K562 (cell line): ENCODE measurements at regions not wholly inside any gene's neighbourhood (a gene's known extent, or its start where the extent isn't known, plus 50 kb on each side); places are given as distances from the start of the nearest gene placed in this dataset.

Experiments used
- ATAC-seq: fragments of 200-7000 bp; cut with Tn5 transposase; 3 replicates; pipeline ENCODE4 v1.9.1; 2020; ENCODE audit warnings: moderate library complexity
- BruUV-seq: library from RNA; stranded (reverse); fragments of 400-500 nt; replicated peaks from 2 replicates; lab custom pipeline; 2021; lab: Mats Ljungman, UMichigan
- CTCF ChIA-PET: fragments of 300-600 bp; formaldehyde crosslinking; extraction: SDS; loops from one replicate; lab custom pipeline; 2021; ENCODE audit warnings: low intra/inter-chr PET ratio; lab: Yijun Ruan, JAX
- POLR2A ChIA-PET: fragments of 300-600, 350-650 bp; sonication (Branson Sonifier 250); formaldehyde crosslinking; extraction: SDS; loops from one replicate; lab custom pipeline; 2021; ENCODE audit warnings: antibody characterized with exemption, inconsistent platforms; lab: Yijun Ruan, JAX
- DNase-seq, 4 experiments: peaks; one replicate each; pipeline versions ENCODE4 v3.0.0 to v3.0.0-alpha.2; 2011 to 2018; ENCODE audit warnings: low spot score in 3 of 4, mixed read lengths in 3 of 4; ENCODE audit errors: extremely low read depth in 1 of 4
- FAIRE-seq: peaks from 2 replicates; lab custom pipeline; 2011; peaks lifted over from hg19 to GRCh38; lab: Jason Lieb, UNC
- H2AFZ ChIP-seq: 2 replicates; pipeline ENCODE4 v1.6.0; 2011; ENCODE audit warnings: low read depth, low read length, control low read depth, inconsistent platforms
- H3K27ac ChIP-seq: fragments of 200-600 bp; 3 replicates; pipeline ENCODE4 v1.8.0; 2011; ENCODE audit warnings: low read depth, mild to moderate bottlenecking, control low read depth, inconsistent platforms, low read length, moderate library complexity, mixed read lengths; ENCODE audit errors: extremely low read depth
- H3K27me3 ChIP-seq, 2 experiments: fragments of 300-600 bp in 1 of 2; 2 replicates in 1 of 2; 3 replicates in 1 of 2; pipeline versions ENCODE4 v1.6.0 to v1.8.0; 2011; ENCODE audit warnings: inconsistent platforms in 2 of 2, low read length in 2 of 2, mild to moderate bottlenecking in 1 of 2, mixed read lengths in 1 of 2, moderate library complexity in 1 of 2; ENCODE audit not compliant: control insufficient read depth in 2 of 2, insufficient read depth in 2 of 2
- H3K36me3 ChIP-seq: fragments of 300-600 bp; 3 replicates; pipeline ENCODE4 v1.8.0; 2011; ENCODE audit warnings: mild to moderate bottlenecking, low read length, inconsistent platforms; ENCODE audit not compliant: control insufficient read depth, insufficient read depth
- H3K4me1 ChIP-seq, 2 experiments: fragments of 200-600 bp in 1 of 2; replicated peaks in 1 of 2; 2 replicates in 1 of 2; 3 replicates in 1 of 2; pipeline versions ENCODE4 v1.5.1 to v1.8.0; 2011; ENCODE audit warnings: inconsistent platforms in 2 of 2, low read length in 2 of 2, mild to moderate bottlenecking in 1 of 2, mixed read lengths in 1 of 2, moderate library complexity in 1 of 2; ENCODE audit not compliant: control insufficient read depth in 2 of 2, insufficient read depth in 2 of 2
- H3K4me2 ChIP-seq: 2 replicates; pipeline ENCODE4 v1.6.1; 2011; ENCODE audit warnings: low read length, control low read depth, inconsistent platforms, mixed read lengths; ENCODE audit not compliant: insufficient read depth
- H3K4me3 ChIP-seq: fragments of 200-600 bp; sonication (generic), shearing (Covaris generic); 2 replicates; pipeline ENCODE4 v1.5.1; 2016; ENCODE audit warnings: control low read depth, inconsistent platforms
- H3K79me2 ChIP-seq: fragments of 200-600 bp; 3 replicates; pipeline ENCODE4 v1.8.0; 2011; ENCODE audit warnings: low read length, inconsistent platforms; ENCODE audit not compliant: control insufficient read depth, insufficient read depth
- H3K9ac ChIP-seq, 2 experiments: 2 replicates each; pipeline versions ENCODE4 v1.6.0 to v1.6.1; 2011; ENCODE audit warnings: low read depth in 2 of 2, low read length in 2 of 2, control low read depth in 1 of 2, inconsistent platforms in 1 of 2, mild to moderate bottlenecking in 1 of 2, mixed read lengths in 1 of 2; ENCODE audit not compliant: insufficient read depth in 1 of 2
- H3K9me1 ChIP-seq: one replicate; pipeline ENCODE4 v1.6.0; 2011; ENCODE audit warnings: inconsistent platforms, mild to moderate bottlenecking, low read length, moderate library complexity; ENCODE audit not compliant: control insufficient read depth, insufficient read depth
- H3K9me3 ChIP-seq: replicated peaks from 2 replicates; pipeline ENCODE4 v1.5.1; 2011; ENCODE audit warnings: low read depth, low read length, inconsistent platforms; ENCODE audit not compliant: control insufficient read depth, insufficient read depth
- H4K20me1 ChIP-seq: replicated peaks from 2 replicates; pipeline ENCODE4 v1.6.1; 2011; ENCODE audit warnings: low read length, inconsistent platforms, mixed read lengths; ENCODE audit not compliant: control insufficient read depth, insufficient read depth
- BACH1 ChIP-seq: fragments of 200-800 bp; sonication (Bioruptor generic); IDR thresholded peaks from 2 replicates; pipeline ENCODE4 v1.6.1; 2016; ENCODE audit warnings: missing genetic modification characterization, missing compliant biosample characterization
- CHD2 ChIP-seq: IDR thresholded peaks from 2 replicates; pipeline ENCODE4 v1.6.1; 2011; ENCODE audit warnings: low read depth, low read length
- DMBX1 ChIP-seq: fragments of 250-450 bp; sonication (Bioruptor Pico); IDR thresholded peaks from 2 replicates; pipeline ENCODE4 v1.8.0; 2022; ENCODE audit warnings: inconsistent platforms, mild to moderate bottlenecking, moderate library complexity, borderline replicate concordance
- FOSL1 ChIP-seq: fragments of 200-800 bp; sonication (Bioruptor generic); conservative IDR thresholded peaks from 2 replicates; pipeline ENCODE4 v1.6.1; 2016; ENCODE audit warnings: missing genetic modification characterization, missing compliant biosample characterization
- GABPA ChIP-seq: fragments of 200-800 bp; sonication (Bioruptor generic); conservative IDR thresholded peaks from 2 replicates; pipeline ENCODE4 v1.6.1; 2016; ENCODE audit warnings: low read depth, missing genetic modification characterization, missing compliant biosample characterization
- MAFG ChIP-seq: fragments of 450-650 bp; conservative IDR thresholded peaks from 2 replicates; pipeline ENCODE4 v1.6.1; 2016; ENCODE audit warnings: missing genetic modification characterization, missing compliant biosample characterization
- MEF2D ChIP-seq: conservative IDR thresholded peaks from 2 replicates; pipeline ENCODE4 v1.6.1; 2016; ENCODE audit warnings: low read depth, missing genetic modification characterization, missing compliant biosample characterization
- MIER1 ChIP-seq: fragments of 450-650 bp; IDR thresholded peaks from 2 replicates; pipeline ENCODE4 v1.6.1; 2016; ENCODE audit warnings: antibody characterized with exemption, mild to moderate bottlenecking, low read depth
- SMARCE1 ChIP-seq: fragments of 450-650 bp; IDR thresholded peaks from 2 replicates; pipeline ENCODE4 v1.7.1; 2016; ENCODE audit warnings: mild to moderate bottlenecking
- in situ Hi-C: fragments of 300-500 bp; cut with MboI; formaldehyde crosslinking; loops from 4 replicates; pipeline ENCODE4 v1.15.0; 2018; ENCODE audit warnings: inconsistent platforms, mixed read lengths
- intact Hi-C: fragments of 100-400 bp; cut with micrococcal nuclease; formaldehyde crosslinking; loops from 2 replicates; pipeline ENCODE4 v1.14.2; 2022
- TF ChIP-seq, protein P1 (sequence below): fragments of 250-450 bp; sonication (Bioruptor Pico); IDR thresholded peaks from 2 replicates; pipeline ENCODE4 v1.8.0; 2022; ENCODE audit warnings: inconsistent platforms
- TF ChIP-seq, protein P2 (sequence below), 3 experiments: fragments of 200-800 bp in 1 of 3; fragments of 250-450 bp in 1 of 3; fragments of 450-650 bp in 1 of 3; sonication (Bioruptor Pico) in 1 of 3; sonication (Bioruptor generic) in 1 of 3; formaldehyde crosslinking in 1 of 3; IDR thresholded peaks; 2 replicates each; pipeline versions ENCODE4 v1.6.1 to v1.8.0; 2016 to 2022; ENCODE audit warnings: mild to moderate bottlenecking in 2 of 3, missing genetic modification characterization in 2 of 3, missing compliant biosample characterization in 1 of 3, moderate library complexity in 1 of 3
- TF ChIP-seq, protein P3 (sequence below), 2 experiments: fragments of 450-650 bp; conservative IDR thresholded peaks; 2 replicates each; pipeline ENCODE4 v1.6.1; 2017; ENCODE audit warnings: mild to moderate bottlenecking in 2 of 2, moderate library complexity in 2 of 2

DNA sequence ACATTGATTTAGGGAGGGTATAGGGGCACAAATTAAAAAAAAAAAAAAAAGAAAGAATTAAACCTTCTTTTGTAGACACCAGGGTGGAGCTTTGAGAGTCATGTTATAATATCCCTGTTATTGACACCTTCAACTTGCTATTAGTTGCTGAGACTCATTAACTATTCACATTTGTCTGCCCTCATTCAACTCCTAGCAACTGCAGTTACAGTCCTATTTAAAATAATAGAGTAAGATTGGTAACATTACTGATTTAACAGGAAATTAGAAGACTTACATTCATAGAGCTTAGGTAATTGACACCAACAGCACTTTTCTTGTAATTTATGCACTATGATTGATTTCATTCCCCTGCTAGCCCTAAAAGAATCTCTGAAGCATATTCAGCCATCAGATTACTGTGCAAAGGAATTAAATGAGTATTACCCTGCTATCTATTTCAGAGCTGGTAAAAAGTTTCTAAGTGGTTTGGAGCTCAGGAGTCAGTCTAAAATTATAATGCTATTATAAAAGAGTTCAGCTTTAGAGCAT, 148.8 kb upstream of the TBL1XR1 start:
- H3K27ac ChIP-seq = peak overlapping the region; percentile 96
- H3K9me3 ChIP-seq = no peaks in the 10 kb centered on the region
- no peaks in the 10 kb centered on the region for H3K9me1 ChIP-seq
- peaks cover 6 to 50% of the 10 kb centered on the region in 2 experiments; a peak in 4 of 5 replicates for H3K4me1 ChIP-seq
- ChIA-PET POLR2A (interaction anchor here (0.8 to 2.2 kb wide), 3 partner anchors 11 to 148 kb away, joined by 3 to 17 read pairs (median 13); no protein-coding TSS in a partner anchor), CTCF (no interaction called here)
- in situ Hi-C loops = no loop called here
- H3K36me3 ChIP-seq = no peaks in the 10 kb centered on the region
- peak overlapping the region; percentile 58 for H2AFZ ChIP-seq
- peak overlapping the region in 1 of 2 experiments; percentile 68; a peak in 2 of 4 replicates for H3K9ac ChIP-seq
- no peak; the same call in 1 of the 3 replicates for ATAC-seq
- no peak for FAIRE-seq
- no peak overlapping the region for H3K4me3 ChIP-seq
- H3K27me3 ChIP-seq = no peaks in the 10 kb centered on the region
- intact Hi-C loops = loop anchor here (1.0 to 2.0 kb wide), 2 partner anchors 11 to 61 kb away; no protein-coding TSS in a partner anchor
- no peaks in the 10 kb centered on the region for H3K79me2 ChIP-seq
- H4K20me1 ChIP-seq = no peaks in the 10 kb centered on the region
- DNase-seq = no peak
- H3K4me2 ChIP-seq = peak overlapping the region; percentile 64
- TSS peak; percentile 73 for BruUV-seq
- TF ChIP-seq SMARCE1 (0 out of 2 replicates have a peak, but pooled peaks have one; percentile 37), DMBX1 (0 out of 2 replicates have a peak, but pooled peaks have one; percentile 5), MEF2D (tag) (no peak), MAFG (tag) (0 out of 2 replicates have a peak, but pooled peaks have one; percentile 3), FOSL1 (peak; percentile 90), GABPA (tag) (peak; percentile 29; the same call in 1 of the 2 replicates), BACH1 (tag) (peak; percentile 36; the same call in 1 of the 2 replicates), MIER1 (no peak), CHD2 (no peak)
- TF ChIP-seq, protein P1, sequence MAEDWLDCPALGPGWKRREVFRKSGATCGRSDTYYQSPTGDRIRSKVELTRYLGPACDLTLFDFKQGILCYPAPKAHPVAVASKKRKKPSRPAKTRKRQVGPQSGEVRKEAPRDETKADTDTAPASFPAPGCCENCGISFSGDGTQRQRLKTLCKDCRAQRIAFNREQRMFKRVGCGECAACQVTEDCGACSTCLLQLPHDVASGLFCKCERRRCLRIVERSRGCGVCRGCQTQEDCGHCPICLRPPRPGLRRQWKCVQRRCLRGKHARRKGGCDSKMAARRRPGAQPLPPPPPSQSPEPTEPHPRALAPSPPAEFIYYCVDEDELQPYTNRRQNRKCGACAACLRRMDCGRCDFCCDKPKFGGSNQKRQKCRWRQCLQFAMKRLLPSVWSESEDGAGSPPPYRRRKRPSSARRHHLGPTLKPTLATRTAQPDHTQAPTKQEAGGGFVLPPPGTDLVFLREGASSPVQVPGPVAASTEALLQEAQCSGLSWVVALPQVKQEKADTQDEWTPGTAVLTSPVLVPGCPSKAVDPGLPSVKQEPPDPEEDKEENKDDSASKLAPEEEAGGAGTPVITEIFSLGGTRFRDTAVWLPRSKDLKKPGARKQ = 0 out of 2 replicates have a peak, but pooled peaks have one; percentile 16
- TF ChIP-seq, protein P2, sequence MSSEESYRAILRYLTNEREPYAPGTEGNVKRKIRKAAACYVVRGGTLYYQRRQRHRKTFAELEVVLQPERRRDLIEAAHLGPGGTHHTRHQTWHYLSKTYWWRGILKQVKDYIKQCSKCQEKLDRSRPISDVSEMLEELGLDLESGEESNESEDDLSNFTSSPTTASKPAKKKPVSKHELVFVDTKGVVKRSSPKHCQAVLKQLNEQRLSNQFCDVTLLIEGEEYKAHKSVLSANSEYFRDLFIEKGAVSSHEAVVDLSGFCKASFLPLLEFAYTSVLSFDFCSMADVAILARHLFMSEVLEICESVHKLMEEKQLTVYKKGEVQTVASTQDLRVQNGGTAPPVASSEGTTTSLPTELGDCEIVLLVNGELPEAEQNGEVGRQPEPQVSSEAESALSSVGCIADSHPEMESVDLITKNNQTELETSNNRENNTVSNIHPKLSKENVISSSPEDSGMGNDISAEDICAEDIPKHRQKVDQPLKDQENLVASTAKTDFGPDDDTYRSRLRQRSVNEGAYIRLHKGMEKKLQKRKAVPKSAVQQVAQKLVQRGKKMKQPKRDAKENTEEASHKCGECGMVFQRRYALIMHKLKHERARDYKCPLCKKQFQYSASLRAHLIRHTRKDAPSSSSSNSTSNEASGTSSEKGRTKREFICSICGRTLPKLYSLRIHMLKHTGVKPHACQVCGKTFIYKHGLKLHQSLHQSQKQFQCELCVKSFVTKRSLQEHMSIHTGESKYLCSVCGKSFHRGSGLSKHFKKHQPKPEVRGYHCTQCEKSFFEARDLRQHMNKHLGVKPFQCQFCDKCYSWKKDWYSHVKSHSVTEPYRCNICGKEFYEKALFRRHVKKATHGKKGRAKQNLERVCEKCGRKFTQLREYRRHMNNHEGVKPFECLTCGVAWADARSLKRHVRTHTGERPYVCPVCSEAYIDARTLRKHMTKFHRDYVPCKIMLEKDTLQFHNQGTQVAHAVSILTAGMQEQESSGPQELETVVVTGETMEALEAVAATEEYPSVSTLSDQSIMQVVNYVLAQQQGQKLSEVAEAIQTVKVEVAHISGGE (CRISPR knock-in tag; IDR thresholded peaks at IDR 0.05) = no peak; a peak in 2 of 6 replicates
- TF ChIP-seq, protein P3, sequence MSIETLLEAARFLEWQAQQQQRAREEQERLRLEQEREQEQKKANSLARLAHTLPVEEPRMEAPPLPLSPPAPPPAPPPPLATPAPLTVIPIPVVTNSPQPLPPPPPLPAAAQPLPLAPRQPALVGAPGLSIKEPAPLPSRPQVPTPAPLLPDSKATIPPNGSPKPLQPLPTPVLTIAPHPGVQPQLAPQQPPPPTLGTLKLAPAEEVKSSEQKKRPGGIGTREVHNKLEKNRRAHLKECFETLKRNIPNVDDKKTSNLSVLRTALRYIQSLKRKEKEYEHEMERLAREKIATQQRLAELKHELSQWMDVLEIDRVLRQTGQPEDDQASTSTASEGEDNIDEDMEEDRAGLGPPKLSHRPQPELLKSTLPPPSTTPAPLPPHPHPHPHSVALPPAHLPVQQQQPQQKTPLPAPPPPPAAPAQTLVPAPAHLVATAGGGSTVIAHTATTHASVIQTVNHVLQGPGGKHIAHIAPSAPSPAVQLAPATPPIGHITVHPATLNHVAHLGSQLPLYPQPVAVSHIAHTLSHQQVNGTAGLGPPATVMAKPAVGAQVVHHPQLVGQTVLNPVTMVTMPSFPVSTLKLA (conservative IDR thresholded peaks at IDR 0.05) = 0 out of 4 replicates have a peak, but pooled peaks of 1 of the 2 experiments have one; percentile 6
